ENCODE measurements at regions not wholly inside any gene's neighbourhood (a gene's known extent, or its start where the extent isn't known, plus 50 kb on each side); places are given as distances from the start of the nearest gene placed in this dataset.

GRCh38 chr4:19455196-19455595 lies 796.5 kb upstream of the SLIT2 start:
- TF ChIP-seq, protein P1, sequence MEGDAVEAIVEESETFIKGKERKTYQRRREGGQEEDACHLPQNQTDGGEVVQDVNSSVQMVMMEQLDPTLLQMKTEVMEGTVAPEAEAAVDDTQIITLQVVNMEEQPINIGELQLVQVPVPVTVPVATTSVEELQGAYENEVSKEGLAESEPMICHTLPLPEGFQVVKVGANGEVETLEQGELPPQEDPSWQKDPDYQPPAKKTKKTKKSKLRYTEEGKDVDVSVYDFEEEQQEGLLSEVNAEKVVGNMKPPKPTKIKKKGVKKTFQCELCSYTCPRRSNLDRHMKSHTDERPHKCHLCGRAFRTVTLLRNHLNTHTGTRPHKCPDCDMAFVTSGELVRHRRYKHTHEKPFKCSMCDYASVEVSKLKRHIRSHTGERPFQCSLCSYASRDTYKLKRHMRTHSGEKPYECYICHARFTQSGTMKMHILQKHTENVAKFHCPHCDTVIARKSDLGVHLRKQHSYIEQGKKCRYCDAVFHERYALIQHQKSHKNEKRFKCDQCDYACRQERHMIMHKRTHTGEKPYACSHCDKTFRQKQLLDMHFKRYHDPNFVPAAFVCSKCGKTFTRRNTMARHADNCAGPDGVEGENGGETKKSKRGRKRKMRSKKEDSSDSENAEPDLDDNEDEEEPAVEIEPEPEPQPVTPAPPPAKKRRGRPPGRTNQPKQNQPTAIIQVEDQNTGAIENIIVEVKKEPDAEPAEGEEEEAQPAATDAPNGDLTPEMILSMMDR (IDR thresholded peaks at IDR 0.05) = no peak
- no peak for TF ChIP-seq POLR2A (IDR thresholded peaks at IDR 0.05)
